Activated T-helper 2 cell treated with anti-CD3 and anti-CD28 coated beads, Interferon-gamma antibody, Interleukin-2, Interleukin-4, amounts not matched to agents 10 μg/mL and 5 μg/mL and 100 μg/mL, durations not matched to agents 14 hours and 24 hours and 36 hours (primary cell): ENCODE measurements at regions not wholly inside any gene's neighbourhood (a gene's known extent, or its start where the extent isn't known, plus 50 kb on each side); places are given as distances from the start of the nearest gene placed in this dataset.

Experiments used
- DNase-seq: peaks from one replicate; pipeline ENCODE4 v3.0.0; 2021; ENCODE audit warnings: low spot score
- H3K27ac Mint-ChIP-seq: one replicate; pipeline ENCODE4 v1.8.0; 2021; ENCODE audit warnings: mixed read lengths
- H3K27me3 Mint-ChIP-seq: one replicate; pipeline ENCODE4 v1.8.0; 2021; ENCODE audit warnings: low read depth, mixed read lengths
- H3K36me3 Mint-ChIP-seq: one replicate; pipeline ENCODE4 v1.8.0; 2021; ENCODE audit warnings: low read depth, mixed read lengths
- H3K4me1 Mint-ChIP-seq: one replicate; pipeline ENCODE4 v1.8.0; 2021; ENCODE audit warnings: low read depth, mixed read lengths
- H3K4me3 Mint-ChIP-seq: one replicate; pipeline ENCODE4 v1.8.0; 2021; ENCODE audit warnings: low read depth, mild to moderate bottlenecking, moderate library complexity, mixed read lengths
- H3K9me3 Mint-ChIP-seq: one replicate; pipeline ENCODE4 v1.8.0; 2021; ENCODE audit warnings: mixed read lengths
- intact Hi-C: fragments of 100-400 bp; cut with micrococcal nuclease; formaldehyde crosslinking; loops from one replicate; pipeline ENCODE4 v1.15.1; 2023

GRCh38 chr19:29385191-29385795, 140.5 kb upstream of the VSTM2B start:
- H3K36me3 Mint-ChIP-seq, result no peaks in the 10 kb centered on the region
- H3K27me3 Mint-ChIP-seq, result peaks cover under 1% of the 10 kb centered on the region
- no peak for DNase-seq
- H3K27ac Mint-ChIP-seq, result no peak overlapping the region
- H3K4me1 Mint-ChIP-seq, result no peaks in the 10 kb centered on the region
- H3K4me3 Mint-ChIP-seq, result no peak overlapping the region
- intact Hi-C loops, result no loop called here
- H3K9me3 Mint-ChIP-seq, result no peaks in the 10 kb centered on the region

- intact Hi-C loops, result no loop called here
- H3K36me3 Mint-ChIP-seq, result no peaks in the 10 kb centered on the region
- H3K9me3 Mint-ChIP-seq, result peaks cover 8% of the 10 kb centered on the region
- no peak for DNase-seq
- H3K27ac Mint-ChIP-seq, result no peak overlapping the region
- H3K4me1 Mint-ChIP-seq, result no peaks in the 10 kb centered on the region
- H3K27me3 Mint-ChIP-seq, result no peaks in the 10 kb centered on the region
- H3K4me3 Mint-ChIP-seq, result no peak overlapping the region
These were observed 138.8 kb upstream of the VSTM2B start for GRCh38 chr19:29386970-29387369.

GRCh38 chr19:29387586-29387985, 138.2 kb upstream of the VSTM2B start:
- Mint-ChIP-seq H3K27ac (no peak overlapping the region), H3K36me3 (no peaks in the 10 kb centered on the region), H3K4me1 (no peaks in the 10 kb centered on the region), H3K4me3 (no peak overlapping the region), H3K27me3 (no peaks in the 10 kb centered on the region), H3K9me3 (peaks cover 8% of the 10 kb centered on the region)
- intact Hi-C loops, result no loop called here
- DNase-seq, result no peak

- H3K27ac Mint-ChIP-seq, result no peak overlapping the region
- no peak overlapping the region for H3K4me3 Mint-ChIP-seq
- no peaks in the 10 kb centered on the region for H3K36me3 Mint-ChIP-seq
- peaks cover 8% of the 10 kb centered on the region for H3K9me3 Mint-ChIP-seq
- intact Hi-C loops, result no loop called here
- no peaks in the 10 kb centered on the region for H3K27me3 Mint-ChIP-seq
- no peaks in the 10 kb centered on the region for H3K4me1 Mint-ChIP-seq
- no peak for DNase-seq
These were observed 136.3 kb upstream of the VSTM2B start for GRCh38 chr19:29389495-29389894.

- Mint-ChIP-seq H3K27me3 (no peaks in the 10 kb centered on the region), H3K9me3 (peaks cover 8% of the 10 kb centered on the region), H3K36me3 (no peaks in the 10 kb centered on the region), H3K27ac (no peak overlapping the region), H3K4me1 (no peaks in the 10 kb centered on the region), H3K4me3 (no peak overlapping the region)
- intact Hi-C loops, result no loop called here
- DNase-seq, result no peak
These were observed 135.1 kb upstream of the VSTM2B start for GRCh38 chr19:29390742-29391141.

GRCh38 chr19:29393915-29394460, 131.8 kb upstream of the VSTM2B start:
- Mint-ChIP-seq H3K4me3 (no peak overlapping the region), H3K36me3 (no peaks in the 10 kb centered on the region), H3K4me1 (no peaks in the 10 kb centered on the region), H3K27me3 (no peaks in the 10 kb centered on the region), H3K9me3 (peaks cover 8% of the 10 kb centered on the region), H3K27ac (no peak overlapping the region)
- DNase-seq, result no peak
- intact Hi-C loops, result no loop called here

- Mint-ChIP-seq H3K4me3 (no peak overlapping the region), H3K27ac (no peak overlapping the region), H3K9me3 (peaks cover 8% of the 10 kb centered on the region), H3K4me1 (no peaks in the 10 kb centered on the region), H3K27me3 (no peaks in the 10 kb centered on the region), H3K36me3 (no peaks in the 10 kb centered on the region)
- DNase-seq, result no peak
- intact Hi-C loops, result no loop called here
These were observed 130.6 kb upstream of the VSTM2B start for GRCh38 chr19:29395111-29395733.

GRCh38 chr19:29395734-29396414, 129.9 kb upstream of the VSTM2B start:
- DNase-seq, result no peak
- H3K27ac Mint-ChIP-seq, result no peak overlapping the region
- intact Hi-C loops, result no loop called here
- no peak overlapping the region for H3K4me3 Mint-ChIP-seq
- no peaks in the 10 kb centered on the region for H3K4me1 Mint-ChIP-seq
- H3K36me3 Mint-ChIP-seq, result no peaks in the 10 kb centered on the region
- no peaks in the 10 kb centered on the region for H3K27me3 Mint-ChIP-seq
- peaks cover 8% of the 10 kb centered on the region for H3K9me3 Mint-ChIP-seq

- Mint-ChIP-seq H3K27ac (no peak overlapping the region), H3K4me3 (no peak overlapping the region), H3K27me3 (no peaks in the 10 kb centered on the region), H3K36me3 (no peaks in the 10 kb centered on the region), H3K4me1 (no peaks in the 10 kb centered on the region), H3K9me3 (no peaks in the 10 kb centered on the region)
- DNase-seq, result no peak
- intact Hi-C loops, result no loop called here
These were observed 128.9 kb upstream of the VSTM2B start for GRCh38 chr19:29396925-29397324.

GRCh38 chr19:29397748-29398147, 128.0 kb upstream of the VSTM2B start:
- Mint-ChIP-seq H3K27ac (no peak overlapping the region), H3K4me3 (no peak overlapping the region), H3K9me3 (no peaks in the 10 kb centered on the region), H3K36me3 (no peaks in the 10 kb centered on the region), H3K27me3 (no peaks in the 10 kb centered on the region), H3K4me1 (no peaks in the 10 kb centered on the region)
- intact Hi-C loops, result no loop called here
- DNase-seq, result no peak

- Mint-ChIP-seq H3K36me3 (no peaks in the 10 kb centered on the region), H3K4me3 (no peak overlapping the region), H3K9me3 (no peaks in the 10 kb centered on the region), H3K4me1 (no peaks in the 10 kb centered on the region), H3K27ac (no peak overlapping the region), H3K27me3 (peaks cover 3% of the 10 kb centered on the region)
- no peak for DNase-seq
- intact Hi-C loops, result no loop called here
These were observed 126.0 kb upstream of the VSTM2B start for GRCh38 chr19:29399804-29400203.

GRCh38 chr19:29400917-29401711, 124.7 kb upstream of the VSTM2B start:
- Mint-ChIP-seq H3K36me3 (no peaks in the 10 kb centered on the region), H3K4me3 (no peak overlapping the region), H3K4me1 (no peaks in the 10 kb centered on the region), H3K27me3 (peaks cover 3% of the 10 kb centered on the region), H3K9me3 (no peaks in the 10 kb centered on the region), H3K27ac (no peak overlapping the region)
- intact Hi-C loops, result no loop called here
- no peak for DNase-seq
